Ovary (tissue), 7 donors: ENCODE measurements at regions not wholly inside any gene's neighbourhood (a gene's known extent, or its start where the extent isn't known, plus 50 kb on each side); places are given as distances from the start of the nearest gene placed in this dataset.
"Not testable (repeated sequence)": the region's sequence is repeated elsewhere in the genome, so short reads cannot be mapped to it uniquely, and the experiment has no call there.

Experiments used
- DNase-seq, 5 donors: peaks; one replicate each; pipeline ENCODE4 v3.0.0-alpha.2; 2019 to 2020
- H3K27ac ChIP-seq, 2 donors: fragments of 200-600 bp; one replicate each; pipeline versions ENCODE4 v1.5.1 to v1.8.0; 2019 to 2022
- H3K27me3 ChIP-seq: fragments of 200-600 bp; one replicate; pipeline ENCODE4 v1.8.0; 2022
- H3K36me3 ChIP-seq: fragments of 200-600 bp; sonication (generic); one replicate; pipeline ENCODE4 v1.5.1; 2019
- H3K4me1 ChIP-seq: one replicate; pipeline ENCODE4 v1.8.1; 2013; ENCODE audit warnings: mild to moderate bottlenecking, moderate library complexity; ENCODE audit not compliant: insufficient read depth
- H3K4me3 ChIP-seq: fragments of 200-600 bp; sonication (generic); one replicate; pipeline ENCODE4 v1.5.1; 2017
- H3K9me3 ChIP-seq, 2 donors: fragments of 200-600 bp in 1 of 2; sonication (generic) in 1 of 2; one replicate each; pipeline versions ENCODE4 v1.5.1 to v1.8.1; 2013 to 2019; ENCODE audit warnings: mild to moderate bottlenecking in 1 of 2, moderate library complexity in 1 of 2
- CTCF ChIP-seq, 3 donors: fragments of 450-650 bp in 2 of 3; fragments of 200-600 bp in 1 of 3; IDR thresholded peaks; one replicate each; pipeline versions ENCODE4 v1.5.1 to v1.8.0; 2016 to 2022; ENCODE audit warnings: antibody characterized with exemption in 3 of 3, mild to moderate bottlenecking in 1 of 3
- EP300 ChIP-seq: sonication (generic); formaldehyde crosslinking; IDR thresholded peaks from one replicate; pipeline ENCODE4 v1.6.1; 2017; ENCODE audit warnings: antibody characterized with exemption
- POLR2A ChIP-seq: fragments of 450-650 bp; IDR thresholded peaks from one replicate; pipeline ENCODE4 v1.6.1; 2017; ENCODE audit warnings: antibody characterized with exemption, mild to moderate bottlenecking, moderate library complexity
- WGBS, 3 donors: extraction: QIAGEN DNeasy Blood & Tissue Kit in 1 of 3; methylation state at CpG; one replicate each; pipeline versions ENCODE4 v1.1.5 to v1.1.7; 2013 to 2017; 5-methylcytosine and 5-hydroxymethylcytosine counted together
- intact Hi-C, 4 donors: fragments of 100-400 bp; cut with DNase I; formaldehyde crosslinking; loops; one replicate each; pipeline versions ENCODE4 v1.11.0 to v1.15.1; 2022 to 2023
- donor health status: DM: no; HTN: no; CAD: no; lungs with moderate emphysema.
- donor health status: DM: no; HTN: no; CAD: no.
- donor health status: Bipolar disorder and iron deficiency.
- donor health status: DM: no; HTN: no; CAD: no.
- donor health status: DM: yes; HTN: yes; CAD: no.

DNA sequence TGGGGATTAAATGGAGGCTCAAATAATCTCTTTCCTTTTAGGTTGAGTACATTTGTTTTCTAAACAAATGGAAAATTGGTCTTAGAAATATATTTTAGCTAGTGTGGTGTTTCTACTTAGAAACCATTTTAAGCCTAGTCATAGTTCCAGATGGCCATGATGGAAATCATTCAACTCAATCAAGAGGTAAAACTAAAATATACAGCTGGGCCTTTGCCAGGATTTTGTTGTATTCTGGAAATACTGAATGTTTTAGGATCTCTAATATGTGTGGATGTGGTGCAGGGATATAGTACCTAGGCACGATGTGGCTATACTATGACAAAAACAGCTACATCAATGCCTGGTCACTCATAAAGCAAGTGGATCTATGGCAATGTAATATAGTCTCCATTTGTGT, 146.0 kb upstream of the BANK1 start:
- no peaks in the 10 kb centered on the region for H3K27me3 ChIP-seq
- WGBS, 3 donors = 88 to 95% (median 92%) methylated on average over 1 of the region's 1 CpG
- H3K4me1 ChIP-seq = no peaks in the 10 kb centered on the region
- H3K4me3 ChIP-seq = no peak overlapping the region
- DNase-seq = no peak
- no peaks in the 10 kb centered on the region for H3K9me3 ChIP-seq
- no peaks in the 10 kb centered on the region for H3K36me3 ChIP-seq
- intact Hi-C loops = no loop called here
- no peak overlapping the region for H3K27ac ChIP-seq
- no peak for TF ChIP-seq EP300
- no peak for TF ChIP-seq CTCF (IDR thresholded peaks at IDR 0.05)
- TF ChIP-seq POLR2A = no peak

DNA sequence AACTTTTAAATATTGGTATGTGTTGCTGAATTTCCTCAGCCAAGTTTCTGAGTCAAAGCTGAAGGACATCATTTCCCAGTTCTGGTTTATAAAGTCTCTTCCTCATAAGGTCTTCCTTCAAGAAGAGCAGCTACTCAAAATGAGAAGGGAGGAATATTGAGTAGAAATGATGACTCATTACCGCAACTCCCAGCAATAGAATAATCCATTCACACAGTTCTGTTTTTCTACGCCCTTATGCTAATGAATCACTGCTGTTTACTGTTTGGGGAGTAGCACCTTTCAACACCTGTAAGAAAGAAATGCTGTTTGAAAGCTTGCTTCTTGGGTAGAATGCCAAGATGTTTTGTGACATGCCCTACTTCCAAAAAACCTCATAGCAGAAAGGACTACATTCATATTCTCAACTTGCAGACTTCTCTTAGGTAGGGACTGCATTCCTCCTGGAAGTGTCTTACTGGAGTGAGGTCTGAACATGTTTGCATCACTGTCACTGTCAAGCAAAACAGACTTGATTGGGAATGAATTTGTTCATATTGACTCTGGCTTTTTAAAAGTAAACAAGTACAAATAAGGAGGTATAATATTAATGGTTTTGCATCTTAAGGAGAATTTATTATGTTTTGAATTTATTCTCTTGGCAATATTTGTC, 147.2 kb upstream of the BANK1 start:
- TF ChIP-seq POLR2A (no peak), EP300 (no peak), CTCF (IDR thresholded peaks at IDR 0.05) (no peak)
- intact Hi-C loops = no loop called here

DNA sequence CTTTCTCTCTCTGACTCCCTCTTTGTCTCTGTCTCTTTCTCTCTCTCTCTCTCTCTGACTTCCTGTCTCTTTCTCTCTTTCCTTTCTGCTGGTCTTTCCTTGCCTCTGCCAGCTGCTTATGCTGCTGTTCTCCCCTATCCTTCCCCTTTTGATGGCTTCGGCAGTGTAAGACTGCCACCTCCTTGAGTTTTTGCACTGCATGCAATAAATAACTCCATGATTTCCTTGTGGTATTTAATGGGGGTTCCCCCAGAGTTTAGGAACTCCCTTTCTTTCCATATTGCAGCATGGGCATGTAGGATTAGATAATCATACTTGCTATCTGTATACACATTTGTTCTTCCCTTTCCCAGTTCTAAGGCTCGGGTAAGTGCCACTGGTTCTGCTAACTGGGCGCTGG, 157.8 kb upstream of the BANK1 start:
- H3K36me3 ChIP-seq, H3K9me3 ChIP-seq, H3K27ac ChIP-seq, H3K27me3 ChIP-seq, DNase-seq, intact Hi-C loops, H3K4me3 ChIP-seq, H3K4me1 ChIP-seq: not testable (repeated sequence)
- WGBS, 3 donors = 82 to 87% (median 86%) methylated on average over 3 of the region's 3 CpGs

More for the DNA sequence above, 147.2 kb upstream of the BANK1 start:
- no peak overlapping the region for H3K27ac ChIP-seq
- no peak for DNase-seq
- H3K9me3 ChIP-seq = no peaks in the 10 kb centered on the region
- no peaks in the 10 kb centered on the region for H3K36me3 ChIP-seq
- 68 to 91% (median 82%) methylated on average over 2 of the region's 2 CpGs for WGBS, 3 donors
- no peaks in the 10 kb centered on the region for H3K4me1 ChIP-seq
- no peaks in the 10 kb centered on the region for H3K27me3 ChIP-seq
- H3K4me3 ChIP-seq = no peak overlapping the region

GRCh38 chr4:101630319-101630986, 160.1 kb upstream of the BANK1 start:
- DNase-seq = no peak
- no peak for TF ChIP-seq EP300
- no peak for TF ChIP-seq POLR2A
- 92 to 94% (median 92%) methylated on average over 4 of the region's 4 CpGs for WGBS, 3 donors
- Histone ChIP-seq H3K36me3 (no peaks in the 10 kb centered on the region), H3K9me3 (no peaks in the 10 kb centered on the region), H3K27me3 (no peaks in the 10 kb centered on the region), H3K27ac (no peak overlapping the region), H3K4me1 (no peaks in the 10 kb centered on the region), H3K4me3 (no peak overlapping the region)
- intact Hi-C loops = no loop called here

GRCh38 chr4:101621120-101621519, 169.4 kb upstream of the BANK1 start:
- Histone ChIP-seq H3K4me1 (no peaks in the 10 kb centered on the region), H3K27ac (no peak overlapping the region), H3K9me3 (peaks cover 0 to 1% of the 10 kb centered on the region in 2 donors), H3K27me3 (no peaks in the 10 kb centered on the region), H3K4me3 (no peak overlapping the region), H3K36me3 (no peaks in the 10 kb centered on the region)
- 34 to 42% (median 35%) methylated on average over 2 of the region's 2 CpGs for WGBS, 3 donors
- intact Hi-C loops = no loop called here
- DNase-seq = no peak
- TF ChIP-seq POLR2A = no peak
- TF ChIP-seq EP300 = no peak
- TF ChIP-seq CTCF (IDR thresholded peaks at IDR 0.05) = no peak
